Cardiac muscle cell (in vitro differentiated cells and primary cell): ENCODE measurements at regions not wholly inside any gene's neighbourhood (a gene's known extent, or its start where the extent isn't known, plus 50 kb on each side); places are given as distances from the start of the nearest gene placed in this dataset.
"Not testable (repeated sequence)": the region's sequence is repeated elsewhere in the genome, so short reads cannot be mapped to it uniquely, and the experiment has no call there.

Source experiments
- DNase-seq, 2 donors: peaks; one replicate each; pipeline versions ENCODE4 v3.0.0 to v3.0.0-alpha.2; 2010 to 2017; ENCODE audit warnings: low read depth in 1 of 2, low spot score in 1 of 2
- H3K27ac ChIP-seq: fragments of 200-600 bp; sonication (generic); 2 replicates; pipeline ENCODE4 v1.5.1; 2016
- H3K27me3 ChIP-seq: fragments of 200-600 bp; sonication (generic); 2 replicates; pipeline ENCODE4 v1.6.0; 2016; ENCODE audit warnings: control low read depth
- H3K36me3 ChIP-seq: fragments of 200-600 bp; sonication (generic); 2 replicates; pipeline ENCODE4 v1.5.1; 2016; ENCODE audit warnings: control low read depth
- H3K4me1 ChIP-seq: fragments of 200-600 bp; sonication (generic); 2 replicates; pipeline ENCODE4 v1.8.1; 2017; ENCODE audit warnings: low read depth, mild to moderate bottlenecking, mixed run types
- H3K4me3 ChIP-seq: fragments of 200-600 bp; sonication (generic); 2 replicates; pipeline ENCODE4 v1.5.1; 2016; ENCODE audit warnings: mild to moderate bottlenecking
- H3K9me3 ChIP-seq: fragments of 200-600 bp; sonication (generic); 2 replicates; pipeline ENCODE4 v1.5.1; 2017; ENCODE audit warnings: low read depth, mild to moderate bottlenecking, control low read depth
- CTCF ChIP-seq: IDR thresholded peaks from 2 replicates; pipeline ENCODE4 v1.5.1; 2012; ENCODE audit warnings: low read depth, mild to moderate bottlenecking, low read length

GRCh38 chr17:22102177-22102576 lies 409.9 kb downstream of the KCNJ18 start:
- TF ChIP-seq CTCF: no peak
- DNase-seq: no peak
- Histone ChIP-seq H3K4me3 (no peak overlapping the region), H3K27ac (no peak overlapping the region), H3K36me3 (no peaks in the 10 kb centered on the region), H3K4me1 (no peaks in the 10 kb centered on the region), H3K27me3 (no peaks in the 10 kb centered on the region), H3K9me3 (no peaks in the 10 kb centered on the region)

- not testable (repeated sequence) for H3K4me1 ChIP-seq, H3K27ac ChIP-seq, H3K36me3 ChIP-seq, H3K27me3 ChIP-seq, H3K9me3 ChIP-seq, H3K4me3 ChIP-seq
- peak in 1 of 2 donors; percentile 4 for DNase-seq
These were observed 424.4 kb downstream of the KCNJ18 start for GRCh38 chr17:22116720-22117119.

- not testable (repeated sequence) for H3K9me3 ChIP-seq, H3K36me3 ChIP-seq, DNase-seq, H3K4me1 ChIP-seq, H3K27ac ChIP-seq, H3K27me3 ChIP-seq, H3K4me3 ChIP-seq
These were observed 425.1 kb downstream of the KCNJ18 start for GRCh38 chr17:22117401-22117800.

- not testable (repeated sequence) for H3K4me3 ChIP-seq, H3K27ac ChIP-seq, H3K9me3 ChIP-seq, H3K4me1 ChIP-seq, DNase-seq, H3K36me3 ChIP-seq, H3K27me3 ChIP-seq
These were observed 426.7 kb downstream of the KCNJ18 start for GRCh38 chr17:22119016-22119415.

GRCh38 chr17:22119751-22120150 lies 427.4 kb downstream of the KCNJ18 start:
- not testable (repeated sequence) for H3K4me1 ChIP-seq, H3K9me3 ChIP-seq, H3K4me3 ChIP-seq, H3K27ac ChIP-seq, H3K36me3 ChIP-seq, H3K27me3 ChIP-seq
- peak in 1 of 2 donors; percentile 18 for DNase-seq

- Histone ChIP-seq H3K9me3 (no peaks in the 10 kb centered on the region), H3K4me1 (no peaks in the 10 kb centered on the region), H3K4me3 (no peak overlapping the region), H3K27ac (no peak overlapping the region), H3K36me3 (no peaks in the 10 kb centered on the region), H3K27me3 (no peaks in the 10 kb centered on the region)
- DNase-seq: no peak
- TF ChIP-seq CTCF: no peak
These were observed 431.4 kb downstream of the KCNJ18 start for GRCh38 chr17:22123536-22124281.

GRCh38 chr17:22128171-22128570 lies 435.8 kb downstream of the KCNJ18 start:
- no peak for TF ChIP-seq CTCF
- Histone ChIP-seq H3K27me3 (no peaks in the 10 kb centered on the region), H3K9me3 (peaks cover 3% of the 10 kb centered on the region), H3K27ac (no peak overlapping the region), H3K4me1 (no peaks in the 10 kb centered on the region), H3K4me3 (no peak overlapping the region), H3K36me3 (no peaks in the 10 kb centered on the region)
- no peak for DNase-seq

- Histone ChIP-seq H3K9me3 (peaks cover 3% of the 10 kb centered on the region), H3K27ac (no peak overlapping the region), H3K27me3 (no peaks in the 10 kb centered on the region), H3K36me3 (no peaks in the 10 kb centered on the region), H3K4me3 (no peak overlapping the region), H3K4me1 (no peaks in the 10 kb centered on the region)
- no peak for DNase-seq
- no peak for TF ChIP-seq CTCF
These were observed 436.4 kb downstream of the KCNJ18 start for GRCh38 chr17:22128723-22129122.

GRCh38 chr17:22129920-22130319 lies 437.6 kb downstream of the KCNJ18 start:
- not testable (repeated sequence) for H3K36me3 ChIP-seq, H3K4me1 ChIP-seq, H3K27me3 ChIP-seq, H3K9me3 ChIP-seq, DNase-seq, H3K4me3 ChIP-seq, H3K27ac ChIP-seq
